GM18498 (cell line): ENCODE measurements at regions not wholly inside any gene's neighbourhood (a gene's known extent, or its start where the extent isn't known, plus 50 kb on each side); places are given as distances from the start of the nearest gene placed in this dataset.

Source experiments
- ATAC-seq: cut with Tn5 transposase; IDR thresholded peaks from one replicate; pipeline ENCODE4 v1.9.1; 2021; ENCODE audit warnings: mild to moderate bottlenecking, moderate library complexity; ENCODE audit not compliant: unreplicated experiment

- ATAC-seq, result no peak
Observed at GRCh38 chr11:29317694-29318093, 699.1 kb downstream of the KCNA4 start.

- no peak for ATAC-seq
Observed at GRCh38 chr11:29315275-29315674, 701.6 kb downstream of the KCNA4 start.

GRCh38 chr11:29314211-29314610 lies 702.6 kb downstream of the KCNA4 start:
- no peak for ATAC-seq

- ATAC-seq, result no peak
Observed at GRCh38 chr11:29312812-29313211, 704.0 kb downstream of the KCNA4 start.

GRCh38 chr11:29310725-29311342 lies 706.0 kb downstream of the KCNA4 start:
- ATAC-seq, result no peak

- no peak for ATAC-seq
Observed at GRCh38 chr11:29309992-29310391, 706.8 kb downstream of the KCNA4 start.

GRCh38 chr11:29306527-29306926 lies 710.3 kb downstream of the KCNA4 start:
- ATAC-seq, result no peak

- no peak for ATAC-seq
Observed at GRCh38 chr11:29305456-29306232, 711.2 kb downstream of the KCNA4 start.

GRCh38 chr11:29300420-29300819 lies 716.4 kb downstream of the KCNA4 start:
- ATAC-seq, result no peak

- ATAC-seq, result no peak
Observed at GRCh38 chr11:29296680-29297079, 720.1 kb downstream of the KCNA4 start.

GRCh38 chr11:29293825-29294224 lies 723.0 kb downstream of the KCNA4 start:
- ATAC-seq, result peak; percentile 97

GRCh38 chr11:29282088-29282487 lies 734.7 kb downstream of the KCNA4 start:
- ATAC-seq, result no peak

GRCh38 chr11:29281271-29281777 lies 735.5 kb downstream of the KCNA4 start:
- ATAC-seq, result no peak

- ATAC-seq, result peak; percentile 66
Observed at GRCh38 chr11:29280452-29280851, 736.4 kb downstream of the KCNA4 start.

- ATAC-seq, result no peak
Observed at GRCh38 chr11:29279716-29280115, 737.1 kb downstream of the KCNA4 start.

GRCh38 chr11:29272019-29272654 lies 744.7 kb downstream of the KCNA4 start:
- ATAC-seq, result no peak

- no peak for ATAC-seq
Observed at GRCh38 chr11:29271616-29272015, 745.2 kb downstream of the KCNA4 start.

GRCh38 chr11:29268733-29269132 lies 748.1 kb downstream of the KCNA4 start:
- ATAC-seq, result no peak

- ATAC-seq, result no peak
Observed at GRCh38 chr11:29265792-29266191, 751.0 kb downstream of the KCNA4 start.

- no peak for ATAC-seq
Observed at GRCh38 chr11:29265381-29265780, 751.4 kb downstream of the KCNA4 start.

- no peak for ATAC-seq
Observed at GRCh38 chr11:29263971-29264682, 752.7 kb downstream of the KCNA4 start.
